HCT116 (cell line): ENCODE measurements at regions not wholly inside any gene's neighbourhood (a gene's known extent, or its start where the extent isn't known, plus 50 kb on each side); places are given as distances from the start of the nearest gene placed in this dataset.

Experiments
- ATAC-seq: fragments of 200-7000 bp; cut with Tn5 transposase; 2 replicates; pipeline ENCODE4 v1.9.1; 2020; ENCODE audit warnings: mild to moderate bottlenecking, moderate library complexity
- BruUV-seq: library from RNA; stranded (reverse); fragments of 400-500 nt; replicated peaks from 2 replicates; lab custom pipeline; 2021; lab: Mats Ljungman, UMichigan
- CTCF ChIA-PET: fragments of 300-600 bp; sonication (Branson Sonifier 250); formaldehyde crosslinking; loops from one replicate; lab custom pipeline; 2021; ENCODE audit warnings: antibody characterized with exemption; lab: Charles Lee
- POLR2A ChIA-PET: fragments of 300-600, 350-600 bp; sonication (Branson Sonifier 250); formaldehyde crosslinking; loops from one replicate; lab custom pipeline; 2021; ENCODE audit warnings: antibody characterized with exemption; lab: Charles Lee
- RAD21 ChIA-PET, 2 experiments: fragments of 300-600 bp; sonication (Branson Sonifier 250); formaldehyde crosslinking; loops; one replicate each; lab custom pipeline; 2023; ENCODE audit warnings: low total read pairs in 2 of 2; ENCODE audit not compliant: uncharacterized antibody in 2 of 2, unreplicated experiment in 2 of 2, low non-redundant PET in 1 of 2; lab: Charles Lee
- DNase-seq: peaks from one replicate; pipeline ENCODE4 v3.0.0-alpha.2; 2010; ENCODE audit warnings: low read depth, low spot score
- H2AFZ ChIP-seq: fragments of 200-600 bp; shearing (Covaris generic), sonication (generic); 2 replicates; pipeline ENCODE4 v1.6.1; 2017; ENCODE audit warnings: low read depth, mixed run types, mixed read lengths, antibody characterized with exemption, low read length; ENCODE audit not compliant: poor library complexity, severe bottlenecking
- H3K27ac ChIP-seq: 2 replicates; pipeline ENCODE4 v1.5.1; 2012; ENCODE audit warnings: low read depth, low read length
- H3K27me3 ChIP-seq: fragments of 200-600 bp; sonication (generic); 2 replicates; pipeline ENCODE4 v1.6.1; 2016; ENCODE audit warnings: mixed run types, low read length, mixed read lengths; ENCODE audit not compliant: insufficient read depth
- H3K36me3 ChIP-seq, 2 experiments: fragments of 200-500 bp in 1 of 2; fragments of 200-600 bp in 1 of 2; sonication (Bioruptor generic) in 1 of 2; sonication (generic) in 1 of 2; 2 replicates each; pipeline versions ENCODE4 v1.5.1 to v1.6.1; 2014 to 2016; ENCODE audit warnings: low read length in 2 of 2, inconsistent platforms in 1 of 2, mixed read lengths in 1 of 2, mixed run types in 1 of 2; ENCODE audit not compliant: insufficient read depth in 2 of 2, control insufficient read depth in 1 of 2
- H3K4me1 ChIP-seq, 2 experiments: fragments of 200-600 bp in 1 of 2; sonication (generic) in 1 of 2; 2 replicates each; pipeline versions ENCODE4 v1.5.1 to v1.6.1; 2012 to 2017; ENCODE audit warnings: low read length in 2 of 2, inconsistent platforms in 1 of 2, mild to moderate bottlenecking in 1 of 2, mixed read lengths in 1 of 2, mixed run types in 1 of 2, moderate library complexity in 1 of 2; ENCODE audit not compliant: insufficient read depth in 2 of 2, control insufficient read depth in 1 of 2
- H3K4me2 ChIP-seq: fragments of 200-600 bp; sonication (generic); 2 replicates; pipeline ENCODE4 v1.6.1; 2017; ENCODE audit warnings: mixed run types, low read length, mixed read lengths
- H3K4me3 ChIP-seq, 2 experiments: fragments of 200-600 bp in 1 of 2; sonication (generic) in 1 of 2; replicated peaks in 1 of 2; 2 replicates each; pipeline ENCODE4 v1.5.1; 2011 to 2016; ENCODE audit warnings: low read length in 2 of 2, control low read depth in 1 of 2, low read depth in 1 of 2, mild to moderate bottlenecking in 1 of 2, mixed read lengths in 1 of 2, mixed run types in 1 of 2
- H3K79me2 ChIP-seq: fragments of 200-600 bp; sonication (generic); 2 replicates; pipeline ENCODE4 v1.6.1; 2017; ENCODE audit warnings: mild to moderate bottlenecking, mixed run types, low read length, moderate library complexity, mixed read lengths; ENCODE audit not compliant: insufficient read depth
- H3K9ac ChIP-seq: fragments of 200-600 bp; sonication (generic); 2 replicates; pipeline ENCODE4 v1.6.1; 2016; ENCODE audit warnings: low read length, mixed read lengths
- H3K9me2 ChIP-seq: fragments of 200-600 bp; sonication (generic), shearing (Covaris generic); 2 replicates; pipeline ENCODE4 v1.6.1; 2017; ENCODE audit warnings: mixed run types, mild to moderate bottlenecking, moderate library complexity; ENCODE audit not compliant: insufficient read depth
- H3K9me3 ChIP-seq, 2 experiments: fragments of 200-500 bp in 1 of 2; fragments of 200-600 bp in 1 of 2; sonication (Bioruptor generic) in 1 of 2; sonication (generic) in 1 of 2; 2 replicates each; pipeline ENCODE4 v1.6.1; 2014 to 2017; ENCODE audit warnings: low read length in 2 of 2, mixed read lengths in 2 of 2, inconsistent platforms in 1 of 2, low read depth in 1 of 2, mild to moderate bottlenecking in 1 of 2, mixed run types in 1 of 2, moderate library complexity in 1 of 2; ENCODE audit not compliant: control insufficient read depth in 1 of 2, insufficient read depth in 1 of 2
- H4K20me1 ChIP-seq: fragments of 200-600 bp; sonication (generic), shearing (Covaris generic); 2 replicates; pipeline ENCODE4 v1.6.1; 2017; ENCODE audit warnings: mixed run types, mild to moderate bottlenecking, moderate library complexity; ENCODE audit not compliant: insufficient read depth
- CTCF ChIP-seq, 3 experiments: fragments of 200-600 bp in 1 of 3; sonication (generic) in 1 of 3; IDR thresholded peaks in 2 of 3; conservative IDR thresholded peaks in 1 of 3; 2 replicates each; pipeline ENCODE4 v1.5.1; 2012 to 2017; ENCODE audit warnings: low read depth in 2 of 3, low read length in 2 of 3, antibody characterized with exemption in 1 of 3, borderline replicate concordance in 1 of 3, control low read depth in 1 of 3, mild to moderate bottlenecking in 1 of 3, mixed read lengths in 1 of 3, mixed run types in 1 of 3, moderate library complexity in 1 of 3; ENCODE audit not compliant: insufficient read depth in 1 of 3
- EGR1 ChIP-seq: IDR thresholded peaks from 2 replicates; pipeline ENCODE4 v1.6.1; 2012; ENCODE audit warnings: low read depth
- FOSL1 ChIP-seq: IDR thresholded peaks from 2 replicates; pipeline ENCODE4 v1.6.1; 2012; ENCODE audit warnings: low read depth
- JUND ChIP-seq: IDR thresholded peaks from 2 replicates; pipeline ENCODE4 v1.6.1; 2012
- RAD21 ChIP-seq: IDR thresholded peaks from 2 replicates; pipeline ENCODE4 v1.6.1; 2012; ENCODE audit warnings: low read depth, mild to moderate bottlenecking
- REST ChIP-seq: IDR thresholded peaks from 2 replicates; pipeline ENCODE4 v1.6.1; 2012; ENCODE audit warnings: low read depth
- SIN3A ChIP-seq: IDR thresholded peaks from 2 replicates; pipeline ENCODE4 v1.6.1; 2012; ENCODE audit warnings: low read depth
- TCF7L2 ChIP-seq: IDR thresholded peaks from 2 replicates; pipeline ENCODE4 v1.7.0; 2011; ENCODE audit warnings: borderline replicate concordance, inconsistent platforms; ENCODE audit not compliant: insufficient read depth, insufficient read length; ENCODE audit errors: extremely low read depth
- ZBTB33 ChIP-seq: IDR thresholded peaks from 2 replicates; pipeline ENCODE4 v1.6.1; 2011; ENCODE audit warnings: mild to moderate bottlenecking, low read length, moderate library complexity; ENCODE audit not compliant: insufficient replicate concordance; ENCODE audit errors: extremely low read depth
- ZNF274 ChIP-seq: fragments of 200-500 bp; sonication (Bioruptor generic); IDR thresholded peaks from 2 replicates; pipeline ENCODE4 v1.6.1; 2014; ENCODE audit warnings: mild to moderate bottlenecking, low read depth, low read length, inconsistent platforms
- intact Hi-C: fragments of 100-400 bp; cut with micrococcal nuclease; formaldehyde crosslinking; loops from 2 replicates; pipeline ENCODE4 v1.10.0; 2022

- Histone ChIP-seq H3K9me2 (no peaks in the 10 kb centered on the region), H3K79me2 (no peaks in the 10 kb centered on the region), H3K4me2 (no peak overlapping the region), H3K9ac (no peak overlapping the region), H3K4me3 (no peak overlapping the region), H4K20me1 (no peaks in the 10 kb centered on the region), H2AFZ (no peak overlapping the region), H3K27ac (no peak overlapping the region), H3K9me3 (peaks cover 30 to 56% of the 10 kb centered on the region in 2 experiments; a peak in 2 of 4 replicates), H3K27me3 (no peaks in the 10 kb centered on the region), H3K36me3 (no peaks in the 10 kb centered on the region), H3K4me1 (no peaks in the 10 kb centered on the region)
- no peak for TF ChIP-seq ZNF274
- no peak for TF ChIP-seq ZBTB33
- TF ChIP-seq TCF7L2: no peak
- TF ChIP-seq SIN3A: no peak
- TF ChIP-seq CTCF (IDR thresholded peaks at IDR 0.05 in 2 of 3, conservative IDR thresholded peaks at IDR 0.05 in 1 of 3; ENCODE audit: borderline replicate concordance in 1 of 3, insufficient read depth in 1 of 3, low read depth in 2 of 3, low read length in 2 of 3): no peak
- no peak for TF ChIP-seq FOSL1
- TF ChIP-seq RAD21: no peak
- no peak for TF ChIP-seq EGR1
- no peak for TF ChIP-seq REST
- no peak for TF ChIP-seq JUND
- ChIA-PET POLR2A (no interaction called here), CTCF (no interaction called here), RAD21 (no interaction called here)
- ATAC-seq (no peak), DNase-seq (no peak)
- no TSS peak for BruUV-seq
- intact Hi-C loops: no loop called here
Measured at GRCh38 chr16:80309178-80309577, 231.6 kb upstream of the DYNLRB2 start.
